Body of pancreas (tissue), 4 donors: ENCODE measurements at regions not wholly inside any gene's neighbourhood (a gene's known extent, or its start where the extent isn't known, plus 50 kb on each side); places are given as distances from the start of the nearest gene placed in this dataset.

Experiments
- ATAC-seq: fragments of 150-250 bp; one replicate; pipeline ENCODE4 v1.9.1; 2016
- DNase-seq, 4 donors: peaks; one replicate each; pipeline ENCODE4 v3.0.0-alpha.2; 2019
- H3K27ac ChIP-seq, 4 donors: fragments of 200-600 bp; sonication (generic); 1 replicate in 3 of 4; 2 replicates in 1 of 4; pipeline versions ENCODE4 v1.5.1 to v1.6.1; 2016 to 2019; ENCODE audit warnings: mild to moderate bottlenecking in 1 of 4, mixed read lengths in 1 of 4, moderate library complexity in 1 of 4
- H3K27me3 ChIP-seq, 2 donors: fragments of 200-600 bp; sonication (generic); one replicate each; pipeline ENCODE4 v1.6.0; 2016; ENCODE audit warnings: mild to moderate bottlenecking in 1 of 2
- H3K36me3 ChIP-seq, 2 donors: fragments of 200-600 bp; sonication (generic); replicated peaks in 1 of 2; 2 replicates each; pipeline ENCODE4 v1.5.1; 2016; ENCODE audit warnings: low read depth in 2 of 2; ENCODE audit not compliant: insufficient read depth in 1 of 2
- H3K4me1 ChIP-seq: fragments of 200-600 bp; sonication (generic); one replicate; pipeline ENCODE4 v1.6.0; 2016
- H3K4me3 ChIP-seq, 2 donors: fragments of 200-600 bp; sonication (generic); 1 replicate in 1 of 2; 2 replicates in 1 of 2; pipeline ENCODE4 v1.5.1; 2016 to 2019
- H3K9me3 ChIP-seq, 3 donors: fragments of 200-600 bp; sonication (generic); 1 replicate in 2 of 3; 2 replicates in 1 of 3; pipeline ENCODE4 v1.5.1; 2016
- POLR2A ChIP-seq, 3 donors: fragments of 450-650 bp; IDR thresholded peaks; one replicate each; pipeline ENCODE4 v1.6.1; 2016; ENCODE audit warnings: antibody characterized with exemption in 3 of 3, mild to moderate bottlenecking in 2 of 3
- WGBS, 2 donors: methylation state at CpG; one replicate each; pipeline ENCODE4 v1.1.5; 2017; 5-methylcytosine and 5-hydroxymethylcytosine counted together
- intact Hi-C: fragments of 100-400 bp; cut with DNase I; formaldehyde crosslinking; loops from one replicate; pipeline ENCODE4 v1.15.1; 2023
- TF ChIP-seq, protein P1 (sequence below), 7 experiments: fragments of 450-650 bp in 4 of 7; fragments of 200-600 bp in 3 of 7; sonication (generic) in 3 of 7; IDR thresholded peaks; one replicate each; pipeline ENCODE4 v1.5.1; 2016 to 2019; ENCODE audit warnings: antibody characterized with exemption in 7 of 7

DNA sequence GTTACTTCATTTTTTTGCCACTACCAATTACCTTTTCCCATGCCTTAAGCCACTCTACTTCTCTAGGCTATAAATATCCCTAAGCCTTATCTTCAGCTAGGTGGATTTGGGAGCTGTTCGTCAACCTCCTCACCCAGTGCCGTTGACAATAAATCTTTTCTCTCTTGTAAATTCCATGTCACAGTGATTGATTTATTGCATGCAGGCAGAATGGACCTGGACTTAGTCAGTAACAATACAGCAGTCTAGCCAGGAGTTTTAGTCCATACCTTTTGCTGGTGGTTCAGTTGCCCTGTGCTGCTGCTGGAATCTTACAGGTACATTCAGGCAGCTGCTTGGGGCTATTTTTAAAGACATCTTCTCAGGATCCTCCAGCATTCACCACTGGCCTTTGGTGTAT is 350.5 kb upstream of the NRG3 start:
- ATAC-seq, result no peak
- no peaks in the 10 kb centered on the region for H3K9me3 ChIP-seq
- no peaks in the 10 kb centered on the region for H3K36me3 ChIP-seq
- 32 to 36% methylated on average over 2 of the region's 2 CpGs for WGBS, 2 donors
- TF ChIP-seq, protein P1, sequence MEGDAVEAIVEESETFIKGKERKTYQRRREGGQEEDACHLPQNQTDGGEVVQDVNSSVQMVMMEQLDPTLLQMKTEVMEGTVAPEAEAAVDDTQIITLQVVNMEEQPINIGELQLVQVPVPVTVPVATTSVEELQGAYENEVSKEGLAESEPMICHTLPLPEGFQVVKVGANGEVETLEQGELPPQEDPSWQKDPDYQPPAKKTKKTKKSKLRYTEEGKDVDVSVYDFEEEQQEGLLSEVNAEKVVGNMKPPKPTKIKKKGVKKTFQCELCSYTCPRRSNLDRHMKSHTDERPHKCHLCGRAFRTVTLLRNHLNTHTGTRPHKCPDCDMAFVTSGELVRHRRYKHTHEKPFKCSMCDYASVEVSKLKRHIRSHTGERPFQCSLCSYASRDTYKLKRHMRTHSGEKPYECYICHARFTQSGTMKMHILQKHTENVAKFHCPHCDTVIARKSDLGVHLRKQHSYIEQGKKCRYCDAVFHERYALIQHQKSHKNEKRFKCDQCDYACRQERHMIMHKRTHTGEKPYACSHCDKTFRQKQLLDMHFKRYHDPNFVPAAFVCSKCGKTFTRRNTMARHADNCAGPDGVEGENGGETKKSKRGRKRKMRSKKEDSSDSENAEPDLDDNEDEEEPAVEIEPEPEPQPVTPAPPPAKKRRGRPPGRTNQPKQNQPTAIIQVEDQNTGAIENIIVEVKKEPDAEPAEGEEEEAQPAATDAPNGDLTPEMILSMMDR (IDR thresholded peaks at IDR 0.05), result no peak
- TF ChIP-seq POLR2A (IDR thresholded peaks at IDR 0.05), result no peak
- H3K4me1 ChIP-seq, result no peaks in the 10 kb centered on the region
- DNase-seq, result no peak
- H3K27ac ChIP-seq, result no peak overlapping the region
- intact Hi-C loops, result no loop called here
- no peak overlapping the region for H3K4me3 ChIP-seq
- H3K27me3 ChIP-seq, result no peaks in the 10 kb centered on the region

DNA sequence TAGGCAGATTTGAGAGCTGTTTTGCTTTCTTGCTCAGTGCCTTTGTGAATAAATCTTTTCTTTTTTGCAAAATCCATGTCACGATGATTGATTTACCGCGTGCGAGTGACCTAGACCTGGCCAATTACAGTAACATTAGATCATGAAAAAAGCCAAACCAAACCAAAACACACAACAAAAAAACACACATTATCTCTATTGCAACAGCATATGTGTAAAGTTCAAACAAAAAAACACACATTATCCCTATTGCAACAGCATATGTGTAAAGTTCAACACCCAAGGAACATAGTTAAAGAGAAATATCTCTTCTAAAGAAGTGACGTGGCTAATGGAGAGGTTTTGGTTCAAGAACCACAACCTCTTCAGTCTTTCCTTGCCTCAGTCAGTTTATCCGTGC is 342.6 kb upstream of the NRG3 start:
- no peak overlapping the region for H3K4me3 ChIP-seq
- no peaks in the 10 kb centered on the region for H3K4me1 ChIP-seq
- WGBS, 2 donors, result 70 to 72% methylated on average over 6 of the region's 6 CpGs
- DNase-seq (no peak), ATAC-seq (no peak)
- intact Hi-C loops, result no loop called here
- TF ChIP-seq, protein P1 (IDR thresholded peaks at IDR 0.05), result no peak
- TF ChIP-seq POLR2A (IDR thresholded peaks at IDR 0.05), result no peak
- no peaks in the 10 kb centered on the region for H3K36me3 ChIP-seq
- no peak overlapping the region for H3K27ac ChIP-seq
- no peaks in the 10 kb centered on the region for H3K27me3 ChIP-seq
- no peaks in the 10 kb centered on the region for H3K9me3 ChIP-seq

DNA sequence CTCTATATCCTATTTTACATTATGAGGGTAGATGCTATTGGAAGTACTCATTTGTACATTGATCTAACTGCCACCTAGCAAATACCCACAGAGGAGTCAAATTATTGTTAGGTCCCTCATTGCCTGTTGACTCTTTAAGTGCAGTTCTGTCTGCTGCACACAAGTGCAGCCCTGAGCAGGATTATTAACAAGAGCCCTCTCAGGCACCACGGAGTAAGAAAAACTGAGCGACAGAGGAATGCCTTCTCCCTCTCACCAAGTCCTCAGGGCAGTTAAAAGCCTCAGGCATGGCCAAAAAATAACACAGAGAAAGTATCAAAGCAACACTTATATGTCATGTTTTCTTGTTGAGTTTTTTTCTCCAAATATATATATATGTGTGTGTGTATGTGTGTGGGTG is 340.0 kb upstream of the NRG3 start:
- 42 to 60% methylated on average over 2 of the region's 2 CpGs for WGBS, 2 donors
- intact Hi-C loops, result no loop called here
- Histone ChIP-seq H3K9me3 (no peaks in the 10 kb centered on the region), H3K4me3 (no peak overlapping the region), H3K27me3 (no peaks in the 10 kb centered on the region), H3K36me3 (no peaks in the 10 kb centered on the region), H3K27ac (no peak overlapping the region), H3K4me1 (no peaks in the 10 kb centered on the region)
- DNase-seq (no peak), ATAC-seq (no peak)
- TF ChIP-seq POLR2A (IDR thresholded peaks at IDR 0.05), result no peak
- TF ChIP-seq, protein P1 (IDR thresholded peaks at IDR 0.05), result no peak

DNA sequence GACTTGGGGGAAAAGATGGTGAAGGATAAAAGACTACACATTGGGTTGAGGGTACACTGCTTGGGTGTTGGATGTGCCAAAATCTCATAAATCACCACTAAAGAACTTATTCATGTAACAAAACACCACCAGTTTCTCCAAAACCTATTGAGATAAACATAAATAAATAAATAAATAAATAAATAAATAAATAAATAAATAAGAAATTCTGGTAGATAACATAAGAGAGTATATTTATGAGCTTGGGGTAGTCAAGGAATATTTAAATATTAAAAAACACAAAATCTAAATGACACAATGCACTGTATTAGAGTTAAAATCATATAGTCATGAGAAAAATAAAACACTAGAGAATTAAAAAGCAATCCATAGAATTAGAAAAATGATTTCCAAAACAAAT is 333.5 kb upstream of the NRG3 start:
- no peak overlapping the region for H3K27ac ChIP-seq
- no peaks in the 10 kb centered on the region for H3K27me3 ChIP-seq
- no peak overlapping the region for H3K4me3 ChIP-seq
- H3K36me3 ChIP-seq, result no peaks in the 10 kb centered on the region
- intact Hi-C loops, result no loop called here
- no peak for TF ChIP-seq POLR2A (IDR thresholded peaks at IDR 0.05)
- TF ChIP-seq, protein P1 (IDR thresholded peaks at IDR 0.05), result no peak
- H3K4me1 ChIP-seq, result no peaks in the 10 kb centered on the region
- no peak for DNase-seq
- no peak for ATAC-seq
- no peaks in the 10 kb centered on the region for H3K9me3 ChIP-seq

DNA sequence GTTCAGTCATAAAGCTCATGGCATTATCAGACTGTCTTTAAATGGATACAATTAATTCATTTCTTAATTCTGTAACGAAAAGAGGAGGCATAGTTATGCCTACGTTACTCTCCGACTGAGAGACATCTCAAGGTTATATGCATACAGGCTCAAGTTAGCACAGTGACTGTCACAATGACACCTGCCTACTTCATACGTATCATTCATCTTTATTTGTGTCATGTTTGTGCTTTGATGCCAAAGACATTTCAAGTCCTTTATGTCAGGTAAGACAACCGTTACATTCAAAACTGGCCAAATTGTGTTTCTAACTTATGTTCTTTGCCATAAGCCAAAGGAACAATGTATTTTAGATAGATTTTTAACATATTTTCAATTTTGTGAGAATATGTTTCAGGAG is 328.8 kb upstream of the NRG3 start:
- intact Hi-C loops, result no loop called here
- TF ChIP-seq, protein P1 (IDR thresholded peaks at IDR 0.05), result no peak
- TF ChIP-seq POLR2A (IDR thresholded peaks at IDR 0.05), result no peak
- 30 to 36% methylated on average over 5 of the region's 5 CpGs for WGBS, 2 donors
- no peak overlapping the region for H3K4me3 ChIP-seq
- H3K36me3 ChIP-seq, result no peaks in the 10 kb centered on the region
- DNase-seq, result no peak
- no peak for ATAC-seq
- H3K27me3 ChIP-seq, result no peaks in the 10 kb centered on the region
- H3K9me3 ChIP-seq, result no peaks in the 10 kb centered on the region
- H3K27ac ChIP-seq, result no peak overlapping the region
- H3K4me1 ChIP-seq, result no peaks in the 10 kb centered on the region
